Amniotic epithelial cell (primary cell): ENCODE measurements at regions not wholly inside any gene's neighbourhood (a gene's known extent, or its start where the extent isn't known, plus 50 kb on each side); places are given as distances from the start of the nearest gene placed in this dataset.
"Not testable (repeated sequence)": the region's sequence is repeated elsewhere in the genome, so short reads cannot be mapped to it uniquely, and the experiment has no call there.

Source experiments
- DNase-seq: peaks from one replicate; pipeline ENCODE4 v3.0.0-alpha.2; 2010; ENCODE audit warnings: low read depth

DNA sequence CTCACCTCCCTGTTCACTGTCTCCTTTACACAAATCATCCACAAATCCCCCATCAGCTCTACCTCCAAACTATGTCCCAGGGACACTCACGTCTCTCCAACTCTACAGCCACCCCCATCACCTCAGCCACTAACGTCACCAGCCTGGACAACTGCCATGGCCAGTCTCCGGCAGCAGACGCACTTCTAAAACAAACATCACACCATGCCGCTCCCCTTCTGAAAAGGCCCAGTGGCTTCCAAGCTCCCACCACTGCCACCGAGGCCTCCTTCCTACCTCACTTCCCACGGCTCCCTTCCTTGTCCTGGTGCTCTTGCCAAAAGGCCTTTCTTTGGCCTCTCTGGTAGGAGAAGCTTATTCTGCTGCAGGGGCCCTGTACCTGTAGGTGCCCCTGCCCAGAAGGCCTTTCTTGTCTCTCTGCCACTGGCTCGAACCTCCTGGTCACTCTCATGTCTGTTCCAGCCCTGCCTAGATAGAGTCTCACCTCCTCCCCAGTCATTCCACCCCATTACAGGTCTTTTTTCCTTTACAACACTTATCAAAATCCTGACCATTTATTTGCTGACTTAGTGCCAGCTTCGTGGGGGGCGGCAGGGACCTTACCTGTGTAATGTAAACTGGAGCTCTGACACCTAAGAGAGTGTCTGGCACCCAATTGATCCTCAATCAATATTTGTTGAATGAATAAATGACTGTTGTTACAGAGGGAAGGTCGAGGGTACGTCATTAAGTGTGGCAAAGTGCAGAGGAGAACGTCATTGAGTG is 304.2 kb downstream of the GOLGA6L6 start:
- not testable (repeated sequence) for DNase-seq

DNA sequence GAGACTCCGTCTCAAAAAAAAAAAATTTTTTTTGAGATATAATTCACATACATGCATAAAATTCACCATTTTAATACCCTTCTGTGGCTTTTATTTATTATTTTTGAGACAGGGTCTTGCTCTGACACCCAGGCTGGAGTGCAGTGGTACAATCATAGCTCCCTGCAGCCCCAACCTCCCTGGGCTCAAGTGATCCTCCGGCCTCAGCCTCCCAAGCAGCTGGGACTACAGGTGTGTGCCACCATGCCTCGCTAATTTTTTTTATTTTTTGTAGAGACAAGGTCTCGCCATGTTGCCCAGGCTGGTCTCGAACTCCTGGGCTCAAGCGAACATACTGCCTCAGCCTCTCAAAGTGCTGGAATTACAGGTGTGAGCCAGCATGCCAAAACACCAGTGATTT is 305.9 kb downstream of the GOLGA6L6 start:
- not testable (repeated sequence) for DNase-seq

- DNase-seq, result not testable (repeated sequence)
These were observed 307.5 kb downstream of the GOLGA6L6 start for GRCh38 chr15:20234006-20234540.

DNA sequence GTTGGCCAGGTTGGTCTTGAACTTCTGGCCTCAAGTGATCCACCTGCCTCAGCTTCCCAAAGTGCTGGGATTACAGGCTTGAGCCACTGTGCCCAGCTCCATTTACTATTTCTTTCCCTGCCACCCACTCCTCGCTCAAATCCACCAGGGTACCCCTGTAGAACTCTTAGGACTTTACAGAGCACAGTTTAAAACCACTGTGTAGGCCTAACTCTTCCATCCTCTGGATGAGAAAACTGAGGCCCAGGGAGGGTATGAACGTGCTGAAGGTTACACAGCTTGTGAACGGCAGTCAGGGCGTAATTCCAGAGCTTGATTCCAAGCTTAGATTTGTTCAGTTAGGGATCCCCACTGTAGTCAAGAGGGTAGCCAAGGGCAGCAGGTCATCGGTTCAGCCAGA is 309.1 kb downstream of the GOLGA6L6 start:
- not testable (repeated sequence) for DNase-seq

GRCh38 chr15:20230656-20231055 is 310.9 kb downstream of the GOLGA6L6 start:
- not testable (repeated sequence) for DNase-seq

DNA sequence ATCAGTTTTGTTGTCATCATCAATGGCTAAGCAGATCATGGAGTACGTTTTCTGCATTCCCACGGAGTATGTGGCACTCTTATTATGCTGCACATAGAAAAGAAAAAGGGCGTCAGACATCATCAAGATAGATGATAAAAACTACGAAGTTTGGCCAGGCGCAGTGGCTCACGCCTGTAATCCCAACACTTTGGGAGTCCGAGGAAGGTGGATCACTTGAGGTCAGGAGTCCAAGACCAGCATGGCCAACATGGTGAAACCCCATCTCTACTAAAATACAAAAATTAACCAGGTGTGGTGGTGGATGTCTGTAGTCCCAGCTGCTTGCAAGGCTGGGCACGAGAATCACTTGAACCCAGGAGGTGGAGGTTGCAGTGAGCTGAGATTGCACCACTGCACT is 312.8 kb downstream of the GOLGA6L6 start:
- DNase-seq, result not testable (repeated sequence)

DNA sequence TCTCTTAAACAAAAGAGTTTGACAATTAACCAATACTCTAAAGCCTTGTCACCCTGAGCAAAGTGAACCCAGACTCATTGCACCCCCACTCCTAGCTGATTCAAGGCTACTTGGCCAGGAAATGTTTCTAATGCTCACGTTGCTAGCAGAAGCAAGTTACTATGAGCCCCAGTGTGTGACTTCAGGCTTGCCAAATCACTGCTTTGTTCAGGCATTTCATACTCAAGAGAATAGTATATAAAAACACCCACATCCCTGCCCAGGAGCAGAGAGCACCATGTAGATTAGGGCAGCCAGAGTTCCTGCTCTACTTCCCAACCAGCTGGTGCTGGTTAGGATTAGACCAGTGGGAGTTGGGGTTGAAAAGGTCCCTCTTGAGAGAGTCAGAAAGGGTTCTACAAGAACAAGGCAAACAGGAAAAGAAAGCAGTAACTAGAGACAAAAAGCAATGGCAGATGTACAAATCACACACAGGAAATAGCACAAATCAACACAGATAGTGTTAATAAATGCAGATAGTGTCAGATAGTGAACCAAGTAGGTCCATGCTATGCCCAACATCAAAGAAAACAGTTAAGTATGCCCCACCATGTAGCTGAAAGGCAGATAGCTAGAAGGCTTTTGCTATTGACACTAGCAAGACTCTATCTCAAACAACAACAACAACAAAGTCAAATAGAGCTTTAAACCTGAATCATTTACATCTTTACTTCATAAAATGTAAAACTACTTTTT is 314.3 kb downstream of the GOLGA6L6 start:
- not testable (repeated sequence) for DNase-seq

- DNase-seq, result not testable (repeated sequence)
These were observed 315.1 kb downstream of the GOLGA6L6 start for GRCh38 chr15:20226531-20226930.

DNA sequence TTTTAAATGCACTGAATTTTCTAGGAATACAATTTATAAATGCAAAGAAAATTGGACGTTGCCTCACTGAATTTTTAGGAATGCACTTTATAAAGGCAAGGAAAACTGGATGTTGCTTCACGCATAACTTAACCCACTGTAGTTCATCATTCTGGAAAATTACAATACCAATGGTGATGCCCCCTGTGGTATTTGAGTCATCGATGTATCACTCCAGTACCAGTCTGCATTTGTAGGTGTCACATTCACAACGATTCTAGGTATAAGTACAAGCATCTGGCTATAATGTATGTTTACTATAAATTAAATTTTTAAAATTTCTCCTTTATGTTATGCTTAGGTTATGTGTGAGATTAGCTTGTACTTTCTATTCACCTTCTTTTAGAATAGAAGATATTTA is 320.5 kb downstream of the GOLGA6L6 start:
- DNase-seq, result not testable (repeated sequence)

GRCh38 chr15:20219171-20219570 is 322.4 kb downstream of the GOLGA6L6 start:
- DNase-seq, result not testable (repeated sequence)

DNA sequence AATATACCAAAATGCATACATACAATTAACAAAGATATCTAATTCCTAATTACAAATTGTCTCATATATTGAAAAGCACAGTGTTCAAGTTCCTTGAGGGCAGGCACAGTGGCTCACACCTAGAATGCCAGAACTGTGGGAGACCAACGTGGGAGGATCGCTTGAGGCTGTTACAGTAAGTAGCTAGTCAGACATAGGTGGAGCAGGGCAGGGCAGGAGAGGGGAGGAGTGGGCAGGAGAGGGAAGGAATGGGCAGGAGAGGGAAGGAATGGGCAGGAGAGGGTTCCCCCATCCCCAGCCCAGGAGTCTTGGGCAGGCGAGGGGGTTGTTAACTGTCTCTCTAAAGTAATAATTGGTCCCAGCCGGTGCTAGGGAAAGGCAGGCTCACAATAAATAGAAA is 325.9 kb downstream of the GOLGA6L6 start:
- DNase-seq, result not testable (repeated sequence)

DNA sequence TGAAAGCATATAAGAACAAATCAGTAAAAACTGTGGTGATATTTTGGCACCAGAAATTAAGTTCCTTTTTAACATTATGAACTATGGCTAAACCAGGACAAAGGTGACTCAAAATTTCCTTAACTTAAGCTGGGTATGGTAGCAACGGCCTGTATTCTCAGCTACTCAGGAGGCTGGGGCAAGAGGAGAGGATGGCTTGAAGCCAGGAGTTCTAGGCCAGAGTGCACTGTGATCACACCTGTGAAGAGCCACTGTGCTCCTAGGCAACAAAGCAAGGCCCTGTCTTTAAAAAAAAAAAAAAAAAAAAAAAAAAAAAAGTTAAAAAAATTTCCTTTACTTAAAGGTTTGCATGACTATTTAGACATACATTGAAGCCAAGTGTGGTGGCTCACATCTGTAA is 327.5 kb downstream of the GOLGA6L6 start:
- not testable (repeated sequence) for DNase-seq

GRCh38 chr15:20211508-20211907 is 330.1 kb downstream of the GOLGA6L6 start:
- DNase-seq, result not testable (repeated sequence)

GRCh38 chr15:20209973-20210372 is 331.6 kb downstream of the GOLGA6L6 start:
- DNase-seq, result not testable (repeated sequence)

- not testable (repeated sequence) for DNase-seq
These were observed 334.0 kb downstream of the GOLGA6L6 start for GRCh38 chr15:20207607-20208006.

GRCh38 chr15:20207198-20207597 is 334.4 kb downstream of the GOLGA6L6 start:
- not testable (repeated sequence) for DNase-seq

GRCh38 chr15:20204177-20204866 is 337.3 kb downstream of the GOLGA6L6 start:
- not testable (repeated sequence) for DNase-seq

DNA sequence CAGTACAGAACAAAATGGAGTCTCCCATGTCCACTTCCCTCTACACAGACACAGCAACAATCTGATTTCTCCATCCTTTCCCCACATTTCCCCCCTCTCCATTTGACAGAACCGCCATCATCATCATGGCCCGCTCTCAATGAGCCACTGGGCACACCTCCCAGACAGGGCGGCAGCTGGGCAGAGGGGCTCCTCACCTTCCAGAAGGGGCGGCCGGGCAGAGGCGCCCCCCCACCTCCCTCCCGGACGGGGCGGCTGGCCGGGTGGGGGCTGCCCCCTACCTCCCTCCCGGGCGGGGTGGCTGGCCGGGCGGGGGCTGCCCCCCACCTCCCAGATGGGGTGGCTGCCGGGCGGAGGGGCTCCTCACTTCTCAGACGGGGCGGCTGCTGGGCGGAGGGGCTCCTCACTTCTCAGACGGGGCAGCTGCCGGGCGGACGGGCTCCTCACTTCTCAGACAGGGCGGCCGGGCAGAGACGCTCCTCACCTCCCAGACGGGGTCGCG is 337.9 kb downstream of the GOLGA6L6 start:
- not testable (repeated sequence) for DNase-seq

DNA sequence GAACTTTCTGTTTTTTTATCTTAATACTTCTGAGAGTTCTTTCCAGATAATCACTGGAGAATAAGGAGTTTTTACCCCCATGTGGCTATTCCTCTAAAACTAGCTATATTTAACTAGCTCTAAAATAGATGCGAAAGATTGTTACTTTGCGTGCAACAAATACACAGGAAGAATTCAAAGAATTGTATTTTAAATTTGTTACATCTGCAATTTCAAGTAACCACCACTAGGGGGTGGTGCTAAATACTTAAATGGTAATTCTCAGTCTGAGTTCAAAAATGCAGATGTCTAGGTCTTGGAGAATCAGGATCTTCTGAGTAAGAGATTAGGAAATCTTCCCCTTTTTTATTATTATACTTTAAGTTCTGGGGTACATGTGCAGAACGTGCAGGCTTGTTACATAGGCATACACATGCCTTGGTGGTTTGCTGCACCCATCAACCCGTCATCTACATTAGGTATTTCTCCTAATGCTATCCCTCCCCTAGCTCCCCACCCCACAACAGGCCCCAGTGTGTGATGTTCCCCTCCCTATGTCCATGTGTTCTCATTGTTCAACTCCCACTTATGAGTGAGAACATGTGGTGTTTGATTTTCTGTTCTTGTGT is 346.9 kb downstream of the GOLGA6L6 start:
- DNase-seq, result not testable (repeated sequence)

- not testable (repeated sequence) for DNase-seq
These were observed 348.3 kb downstream of the GOLGA6L6 start for GRCh38 chr15:20192982-20193929.
